ENCODE measurements at regions not wholly inside any gene's neighbourhood (a gene's known extent, or its start where the extent isn't known, plus 50 kb on each side); places are given as distances from the start of the nearest gene placed in this dataset.

GRCh38 chr5:2627867-2628266 lies 123.6 kb downstream of the IRX2 start:
- Histone ChIP-seq H3K27ac (ENCODE audit: low read length) (no peak overlapping the region), H3K27me3 (ENCODE audit: control insufficient read depth, insufficient read depth) (no peaks in the 10 kb centered on the region), H3K9me3 (ENCODE audit: control insufficient read depth, low read length) (no peaks in the 10 kb centered on the region), H3K4me1 (ENCODE audit: control insufficient read depth, insufficient read depth, low read length) (no peaks in the 10 kb centered on the region), H3K4me3 (ENCODE audit: low read length) (no peak overlapping the region)
- intact Hi-C loops (cut with DNase I): no loop called here
- DNase-seq (no peak), ATAC-seq (no peak)
- WGBS: 83% methylated on average over 13 of the region's 13 CpGs

DNA sequence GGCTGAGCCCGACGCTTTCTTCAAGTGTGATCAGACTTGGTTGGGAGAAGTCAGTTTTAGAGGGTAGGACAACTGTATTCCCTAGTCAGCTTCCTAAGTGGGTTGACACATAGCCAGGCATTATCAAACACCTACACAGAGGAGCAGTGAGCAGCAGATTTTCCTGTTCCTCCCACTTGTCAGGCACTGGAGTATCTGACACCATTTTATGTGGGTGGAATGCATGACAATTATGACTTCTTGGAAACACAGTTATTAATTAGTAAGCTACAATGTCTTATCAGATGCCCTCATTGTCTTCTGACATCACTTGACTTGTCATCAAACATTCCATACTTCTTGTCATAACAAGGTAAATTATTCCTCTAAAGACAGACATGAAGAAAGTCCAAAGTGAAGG lies 124.9 kb downstream of the IRX2 start:
- no peaks in the 10 kb centered on the region for H3K9me3 ChIP-seq (ENCODE audit: control insufficient read depth, low read length)
- no peak overlapping the region for H3K27ac ChIP-seq (ENCODE audit: low read length)
- intact Hi-C loops (cut with DNase I): no loop called here
- ATAC-seq: no peak
- no peaks in the 10 kb centered on the region for H3K4me1 ChIP-seq (ENCODE audit: control insufficient read depth, insufficient read depth, low read length)
- no peak for DNase-seq
- H3K27me3 ChIP-seq (ENCODE audit: control insufficient read depth, insufficient read depth): no peaks in the 10 kb centered on the region
- WGBS: 70% methylated on average over 2 of the region's 2 CpGs
- H3K4me3 ChIP-seq (ENCODE audit: low read length): no peak overlapping the region

GRCh38 chr5:2622866-2623265 lies 128.6 kb downstream of the IRX2 start:
- WGBS: 61% methylated on average over 5 of the region's 5 CpGs
- H3K27me3 ChIP-seq (ENCODE audit: control insufficient read depth, insufficient read depth): no peaks in the 10 kb centered on the region
- ATAC-seq: no peak

DNA sequence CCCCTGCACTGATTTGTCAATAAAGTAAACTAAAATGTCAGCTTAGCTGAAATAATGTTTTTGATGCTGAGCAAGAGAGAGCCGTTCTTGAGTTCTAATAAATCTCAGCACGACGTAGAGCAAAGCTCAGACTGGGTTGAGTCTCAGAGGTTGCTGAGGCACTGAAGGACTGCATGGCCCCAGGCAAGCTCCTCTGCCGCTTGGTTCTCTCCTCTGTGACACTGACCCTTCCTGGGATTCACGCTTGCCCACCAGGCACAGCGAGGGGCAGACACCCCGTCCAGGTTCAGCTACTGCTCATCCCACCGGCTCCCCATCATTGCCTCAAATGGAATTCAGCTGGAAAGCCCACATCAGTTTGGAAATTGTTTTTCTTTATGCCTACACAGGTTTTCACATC lies 129.8 kb downstream of the IRX2 start:
- Histone ChIP-seq H3K27me3 (ENCODE audit: control insufficient read depth, insufficient read depth) (no peaks in the 10 kb centered on the region), H3K9me3 (ENCODE audit: control insufficient read depth, low read length) (no peaks in the 10 kb centered on the region), H3K27ac (ENCODE audit: low read length) (no peak overlapping the region), H3K4me3 (ENCODE audit: low read length) (no peak overlapping the region), H3K4me1 (ENCODE audit: control insufficient read depth, insufficient read depth, low read length) (no peaks in the 10 kb centered on the region)
- ATAC-seq: no peak
- 87% methylated on average over 8 of the region's 8 CpGs for WGBS
- intact Hi-C loops (cut with DNase I): no loop called here
- DNase-seq: no peak

More at GRCh38 chr5:2622866-2623265, 128.6 kb downstream of the IRX2 start:
- Histone ChIP-seq H3K4me3 (ENCODE audit: low read length) (no peak overlapping the region), H3K4me1 (ENCODE audit: control insufficient read depth, insufficient read depth, low read length) (no peaks in the 10 kb centered on the region), H3K9me3 (ENCODE audit: control insufficient read depth, low read length) (no peaks in the 10 kb centered on the region), H3K27ac (ENCODE audit: low read length) (no peak overlapping the region)
- intact Hi-C loops (cut with DNase I): no loop called here
- DNase-seq: no peak

- H3K27me3 ChIP-seq (ENCODE audit: control insufficient read depth, insufficient read depth): no peaks in the 10 kb centered on the region
- intact Hi-C loops (cut with DNase I): no loop called here
- 64% methylated on average over 6 of the region's 6 CpGs for WGBS
- H3K4me1 ChIP-seq (ENCODE audit: control insufficient read depth, insufficient read depth, low read length): no peaks in the 10 kb centered on the region
- no peak overlapping the region for H3K4me3 ChIP-seq (ENCODE audit: low read length)
- H3K9me3 ChIP-seq (ENCODE audit: control insufficient read depth, low read length): no peaks in the 10 kb centered on the region
- no peak overlapping the region for H3K27ac ChIP-seq (ENCODE audit: low read length)
- no peak for ATAC-seq
- DNase-seq: no peak
These were observed 132.3 kb downstream of the IRX2 start for GRCh38 chr5:2619216-2619615.

DNA sequence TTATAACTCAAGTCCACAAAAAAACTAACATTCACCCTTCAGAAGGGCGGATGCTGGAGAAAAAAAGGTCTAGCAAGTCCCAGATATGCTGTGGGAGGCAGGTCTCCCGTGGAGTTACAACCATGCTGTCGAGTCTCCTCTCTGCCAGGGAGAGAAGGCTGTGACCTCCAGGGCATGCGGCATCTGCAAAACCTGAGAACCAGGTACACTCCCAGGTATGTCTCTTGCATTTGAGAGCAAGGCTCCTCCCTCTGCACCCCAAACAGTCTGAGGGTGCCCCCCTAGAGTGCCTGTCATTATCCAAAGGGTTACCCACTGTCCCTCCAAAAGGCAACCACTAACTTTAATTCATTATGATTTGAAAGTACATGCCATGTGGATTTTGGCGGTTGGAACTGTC lies 134.0 kb downstream of the IRX2 start:
- Histone ChIP-seq H3K9me3 (ENCODE audit: control insufficient read depth, low read length) (no peaks in the 10 kb centered on the region), H3K27ac (ENCODE audit: low read length) (no peak overlapping the region), H3K4me1 (ENCODE audit: control insufficient read depth, insufficient read depth, low read length) (no peaks in the 10 kb centered on the region), H3K4me3 (ENCODE audit: low read length) (no peak overlapping the region), H3K27me3 (ENCODE audit: control insufficient read depth, insufficient read depth) (no peaks in the 10 kb centered on the region)
- ATAC-seq: no peak
- intact Hi-C loops (cut with DNase I): no loop called here
- DNase-seq: no peak
- WGBS: 81% methylated on average over 5 of the region's 5 CpGs

DNA sequence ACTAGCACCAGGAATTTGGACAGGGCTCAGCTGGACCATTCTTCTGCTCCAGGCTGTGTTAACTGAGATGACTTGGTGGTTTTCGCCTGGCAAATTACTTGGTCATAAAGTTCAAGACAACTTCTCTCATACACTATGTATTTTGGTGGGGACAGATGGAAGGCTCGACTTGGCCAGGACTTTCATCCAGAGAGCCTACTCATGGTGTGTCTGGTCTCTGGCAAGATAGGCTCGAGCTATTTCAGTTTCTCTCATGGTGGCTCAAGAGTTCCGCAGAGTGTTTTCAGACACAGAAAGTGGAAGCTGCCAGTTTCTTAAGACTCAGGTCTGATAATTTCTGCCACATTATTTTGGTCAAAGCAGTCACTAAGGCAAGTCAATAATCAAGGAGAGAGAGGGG lies 135.6 kb downstream of the IRX2 start:
- H3K4me3 ChIP-seq (ENCODE audit: low read length): no peak overlapping the region
- no peaks in the 10 kb centered on the region for H3K9me3 ChIP-seq (ENCODE audit: control insufficient read depth, low read length)
- 75% methylated on average over 4 of the region's 4 CpGs for WGBS
- no peaks in the 10 kb centered on the region for H3K27me3 ChIP-seq (ENCODE audit: control insufficient read depth, insufficient read depth)
- intact Hi-C loops (cut with DNase I): no loop called here
- H3K4me1 ChIP-seq (ENCODE audit: control insufficient read depth, insufficient read depth, low read length): no peaks in the 10 kb centered on the region
- DNase-seq (no peak), ATAC-seq (no peak)
- H3K27ac ChIP-seq (ENCODE audit: low read length): no peak overlapping the region

DNA sequence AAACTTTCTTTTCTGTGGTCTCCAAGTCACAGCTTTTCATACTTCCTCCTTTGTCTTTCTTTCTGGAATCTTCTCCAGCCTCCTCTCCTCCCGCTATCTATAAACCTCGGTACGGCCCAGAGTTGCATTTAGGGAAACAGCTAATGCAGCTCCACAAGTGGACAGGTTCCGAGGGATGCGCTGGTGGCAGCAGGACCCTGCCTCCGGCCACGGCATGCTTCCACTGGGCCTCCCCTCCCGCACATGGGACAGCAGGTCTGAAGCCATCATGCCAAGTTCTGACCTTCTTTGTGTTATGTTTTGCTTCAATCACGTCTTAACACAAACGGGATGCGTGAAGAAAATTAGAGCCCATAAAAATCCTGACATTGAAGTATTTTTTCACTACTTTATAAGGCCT lies 136.9 kb downstream of the IRX2 start:
- DNase-seq: no peak
- Histone ChIP-seq H3K4me3 (ENCODE audit: low read length) (no peak overlapping the region), H3K27ac (ENCODE audit: low read length) (no peak overlapping the region), H3K9me3 (ENCODE audit: control insufficient read depth, low read length) (no peaks in the 10 kb centered on the region), H3K27me3 (ENCODE audit: control insufficient read depth, insufficient read depth) (no peaks in the 10 kb centered on the region), H3K4me1 (ENCODE audit: control insufficient read depth, insufficient read depth, low read length) (no peaks in the 10 kb centered on the region)
- ATAC-seq: no peak
- WGBS: 86% methylated on average over 11 of the region's 11 CpGs
- intact Hi-C loops (cut with DNase I): no loop called here

- H3K9me3 ChIP-seq (ENCODE audit: control insufficient read depth, low read length): no peaks in the 10 kb centered on the region
- H3K27ac ChIP-seq (ENCODE audit: low read length): no peak overlapping the region
- intact Hi-C loops (cut with DNase I): no loop called here
- WGBS: 64% methylated on average over 7 of the region's 7 CpGs
- H3K4me1 ChIP-seq (ENCODE audit: control insufficient read depth, insufficient read depth, low read length): no peaks in the 10 kb centered on the region
- ATAC-seq (no peak), DNase-seq (no peak)
- H3K4me3 ChIP-seq (ENCODE audit: low read length): no peak overlapping the region
- no peaks in the 10 kb centered on the region for H3K27me3 ChIP-seq (ENCODE audit: control insufficient read depth, insufficient read depth)
These were observed 139.8 kb downstream of the IRX2 start for GRCh38 chr5:2611659-2612058.

GRCh38 chr5:2610986-2611385 lies 140.5 kb downstream of the IRX2 start:
- Histone ChIP-seq H3K4me1 (ENCODE audit: control insufficient read depth, insufficient read depth, low read length) (no peaks in the 10 kb centered on the region), H3K9me3 (ENCODE audit: control insufficient read depth, low read length) (no peaks in the 10 kb centered on the region), H3K27ac (ENCODE audit: low read length) (no peak overlapping the region), H3K4me3 (ENCODE audit: low read length) (no peak overlapping the region), H3K27me3 (ENCODE audit: control insufficient read depth, insufficient read depth) (no peaks in the 10 kb centered on the region)
- 89% methylated on average over 5 of the region's 5 CpGs for WGBS
- ATAC-seq: no peak
- intact Hi-C loops (cut with DNase I): no loop called here
- DNase-seq: no peak

DNA sequence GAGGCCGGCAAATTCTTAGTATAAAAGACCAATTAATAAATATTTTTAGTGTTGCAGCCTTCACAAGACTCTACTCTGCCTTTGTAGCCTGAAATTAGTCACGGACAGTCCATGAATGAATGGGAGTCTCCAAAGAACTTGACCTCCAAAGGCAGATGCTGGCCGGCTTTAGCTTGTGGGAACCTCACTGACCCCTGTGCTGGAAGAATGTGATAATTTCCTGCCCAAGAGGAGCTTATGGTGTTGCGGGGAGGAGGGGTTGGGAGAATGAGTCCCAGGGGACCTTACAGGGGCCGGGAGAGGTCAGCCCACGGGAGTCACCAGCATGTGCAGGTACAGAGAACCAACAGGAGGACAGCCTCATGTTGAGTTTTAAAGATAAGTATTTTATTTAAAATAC lies 143.1 kb downstream of the IRX2 start:
- ATAC-seq (no peak), DNase-seq (no peak)
- H3K27me3 ChIP-seq (ENCODE audit: control insufficient read depth, insufficient read depth): no peaks in the 10 kb centered on the region
- no peak overlapping the region for H3K4me3 ChIP-seq (ENCODE audit: low read length)
- no peaks in the 10 kb centered on the region for H3K9me3 ChIP-seq (ENCODE audit: control insufficient read depth, low read length)
- H3K4me1 ChIP-seq (ENCODE audit: control insufficient read depth, insufficient read depth, low read length): no peaks in the 10 kb centered on the region
- intact Hi-C loops (cut with DNase I): no loop called here
- 78% methylated on average over 6 of the region's 6 CpGs for WGBS
- H3K27ac ChIP-seq (ENCODE audit: low read length): no peak overlapping the region

- Histone ChIP-seq H3K27me3 (ENCODE audit: control insufficient read depth, insufficient read depth) (no peaks in the 10 kb centered on the region), H3K9me3 (ENCODE audit: control insufficient read depth, low read length) (no peaks in the 10 kb centered on the region), H3K4me3 (ENCODE audit: low read length) (no peak overlapping the region), H3K27ac (ENCODE audit: low read length) (no peak overlapping the region), H3K4me1 (ENCODE audit: control insufficient read depth, insufficient read depth, low read length) (no peaks in the 10 kb centered on the region)
- 72% methylated on average over 6 of the region's 6 CpGs for WGBS
- no peak for DNase-seq
- intact Hi-C loops (cut with DNase I): no loop called here
- no peak for ATAC-seq
These were observed 143.9 kb downstream of the IRX2 start for GRCh38 chr5:2607598-2607997.

All from right cardiac atrium (tissue), 5 donors.